ENCODE measurements at regions not wholly inside any gene's neighbourhood (a gene's known extent, or its start where the extent isn't known, plus 50 kb on each side); places are given as distances from the start of the nearest gene placed in this dataset.

- peaks cover 8 to 40% (median 20%) of the 10 kb centered on the region in 5 donors for H3K27me3 Mint-ChIP-seq
- no peaks in the 10 kb centered on the region for H3K36me3 Mint-ChIP-seq
- no peak overlapping the region for H3K4me3 Mint-ChIP-seq
- ATAC-seq (no peak), DNase-seq (no peak)
- no peaks in the 10 kb centered on the region for H3K9me3 Mint-ChIP-seq
- no peaks in the 10 kb centered on the region for H3K4me1 Mint-ChIP-seq
- H3K27ac Mint-ChIP-seq, result no peak overlapping the region
- POLR2A ChIA-PET, result no interaction called here
These were observed 60.9 kb upstream of the TRPC3 start for GRCh38 chr4:122012735-122013134.

- DNase-seq (no peak), ATAC-seq (no peak)
- Mint-ChIP-seq H3K9me3 (no peaks in the 10 kb centered on the region), H3K36me3 (no peaks in the 10 kb centered on the region), H3K4me3 (no peak overlapping the region), H3K27ac (no peak overlapping the region), H3K27me3 (peaks cover 8 to 25% (median 13%) of the 10 kb centered on the region in 5 donors), H3K4me1 (no peaks in the 10 kb centered on the region)
- POLR2A ChIA-PET, result no interaction called here
These were observed 58.8 kb upstream of the TRPC3 start for GRCh38 chr4:122010610-122011009.

DNA sequence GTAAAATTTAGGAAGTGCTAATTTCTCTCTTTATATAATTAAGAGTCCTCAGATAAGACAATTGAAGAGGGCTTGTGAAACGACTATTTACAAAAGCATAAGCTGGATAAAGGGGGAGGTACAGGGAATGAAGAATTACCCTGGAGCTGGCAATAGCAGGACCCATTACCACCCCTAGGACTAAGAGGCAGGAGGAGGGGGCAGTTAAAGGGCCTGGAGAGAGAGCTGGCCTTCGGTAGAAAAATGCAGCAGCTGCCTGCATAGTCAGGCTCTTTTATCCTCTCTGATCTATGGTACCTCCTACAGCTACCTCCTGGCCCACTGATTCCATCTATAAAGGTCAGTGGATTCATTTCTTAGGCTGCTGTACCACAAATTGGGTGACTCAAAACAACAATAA lies 57.7 kb upstream of the TRPC3 start:
- ATAC-seq (no peak), DNase-seq (no peak)
- Mint-ChIP-seq H3K36me3 (no peaks in the 10 kb centered on the region), H3K4me3 (no peak overlapping the region), H3K27me3 (peaks cover 5 to 24% (median 11%) of the 10 kb centered on the region in 5 donors), H3K27ac (no peak overlapping the region), H3K9me3 (no peaks in the 10 kb centered on the region), H3K4me1 (no peaks in the 10 kb centered on the region)
- POLR2A ChIA-PET, result no interaction called here

DNA sequence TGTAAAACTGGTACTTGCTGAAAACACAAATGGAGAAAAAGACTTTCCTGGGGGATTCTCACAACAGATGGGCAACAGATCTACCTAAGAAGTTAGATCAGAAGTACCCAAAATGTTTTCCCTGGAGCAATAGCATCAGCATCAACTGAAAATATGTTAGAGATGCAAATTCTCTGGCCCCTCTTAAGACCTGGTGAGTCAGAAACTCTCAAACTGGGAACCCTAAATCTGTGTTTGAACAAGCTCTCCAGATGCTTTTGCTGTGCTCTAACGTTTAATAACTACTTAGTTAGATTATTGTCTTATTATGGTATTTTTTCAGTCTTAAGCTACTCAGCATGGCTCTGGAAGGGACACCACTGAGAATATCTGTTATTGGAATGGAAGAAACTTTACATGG lies 55.2 kb upstream of the TRPC3 start:
- DNase-seq (no peak), ATAC-seq (no peak)
- Mint-ChIP-seq H3K27ac (no peak overlapping the region), H3K9me3 (no peaks in the 10 kb centered on the region), H3K4me3 (no peak overlapping the region), H3K36me3 (no peaks in the 10 kb centered on the region), H3K27me3 (peaks cover 8 to 27% (median 15%) of the 10 kb centered on the region in 5 donors), H3K4me1 (no peaks in the 10 kb centered on the region)
- POLR2A ChIA-PET, result no interaction called here

GRCh38 chr4:122005064-122005755 lies 53.4 kb upstream of the TRPC3 start:
- Mint-ChIP-seq H3K27ac (no peak overlapping the region), H3K36me3 (no peaks in the 10 kb centered on the region), H3K4me1 (no peaks in the 10 kb centered on the region), H3K9me3 (no peaks in the 10 kb centered on the region), H3K4me3 (no peak overlapping the region), H3K27me3 (peaks cover 9 to 14% (median 13%) of the 10 kb centered on the region in 5 donors)
- DNase-seq (no peak), ATAC-seq (no peak)
- POLR2A ChIA-PET, result no interaction called here

DNA sequence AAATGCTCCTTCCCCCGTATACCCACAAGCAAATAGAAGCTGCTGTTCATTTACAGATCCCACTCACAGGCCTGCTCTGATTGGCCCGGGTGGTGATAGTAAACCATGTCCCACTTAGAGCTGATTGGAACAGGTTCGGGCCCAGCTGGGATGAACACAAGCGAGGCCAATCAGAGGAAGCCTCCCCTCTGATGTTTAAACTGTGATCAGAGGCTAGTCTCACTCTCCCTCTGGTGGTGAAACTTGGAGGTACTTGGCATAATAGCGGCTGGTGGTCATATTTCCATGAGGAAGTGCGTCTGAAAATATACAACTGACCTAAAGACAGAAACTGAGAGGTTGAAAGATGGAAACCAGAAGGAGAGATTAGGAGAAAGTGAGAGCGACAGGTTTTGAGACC lies 51.5 kb upstream of the TRPC3 start:
- ATAC-seq (peak in 1 of 2 donors; percentile 46), DNase-seq (peak in 5 of 10 donors; percentile 2 to 36 (median 26))
- no peaks in the 10 kb centered on the region for H3K9me3 Mint-ChIP-seq
- no peak overlapping the region for H3K27ac Mint-ChIP-seq
- H3K4me1 Mint-ChIP-seq, result no peaks in the 10 kb centered on the region
- H3K4me3 Mint-ChIP-seq, result no peak overlapping the region
- POLR2A ChIA-PET, result no interaction called here
- no peaks in the 10 kb centered on the region for H3K36me3 Mint-ChIP-seq
- H3K27me3 Mint-ChIP-seq, result peaks cover 9 to 16% (median 11%) of the 10 kb centered on the region in 5 donors

Measured in naive thymus-derived CD8-positive, alpha-beta T cell (primary cell).